NCI-H2196 (cell line): ENCODE measurements at regions not wholly inside any gene's neighbourhood (a gene's known extent, or its start where the extent isn't known, plus 50 kb on each side); places are given as distances from the start of the nearest gene placed in this dataset.

Experiments
- DNase-seq: peaks from one replicate; lab custom pipeline; 2025; ENCODE audit not compliant: unreplicated experiment; lab: John Stamatoyannopoulos, UW

GRCh38 chr16:88283596-88283995 lies 99.2 kb upstream of the ZNF469 start:
- DNase-seq = no peak

DNA sequence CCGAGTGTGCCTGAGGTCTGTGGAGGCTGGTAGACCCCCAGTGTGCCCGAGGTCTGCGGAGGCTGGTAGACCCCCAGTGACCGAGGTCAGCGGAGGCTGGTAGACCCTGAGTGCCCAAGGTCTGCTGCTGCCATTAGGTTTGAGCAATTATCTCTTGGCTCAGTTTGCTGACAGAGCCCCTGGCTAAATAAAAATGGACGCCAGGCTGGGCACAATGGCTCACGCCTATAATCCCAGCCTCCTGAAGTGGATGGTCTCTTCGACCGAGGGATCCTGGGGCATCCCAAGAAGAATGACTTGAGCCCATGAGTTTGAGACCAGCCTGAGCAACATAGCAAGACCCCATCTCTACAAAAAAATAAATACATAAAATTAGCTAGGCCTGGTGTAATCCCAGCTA lies 98.7 kb upstream of the ZNF469 start:
- no peak for DNase-seq

- no peak for DNase-seq
Observed at GRCh38 chr16:88284626-88285513, 97.9 kb upstream of the ZNF469 start.

DNA sequence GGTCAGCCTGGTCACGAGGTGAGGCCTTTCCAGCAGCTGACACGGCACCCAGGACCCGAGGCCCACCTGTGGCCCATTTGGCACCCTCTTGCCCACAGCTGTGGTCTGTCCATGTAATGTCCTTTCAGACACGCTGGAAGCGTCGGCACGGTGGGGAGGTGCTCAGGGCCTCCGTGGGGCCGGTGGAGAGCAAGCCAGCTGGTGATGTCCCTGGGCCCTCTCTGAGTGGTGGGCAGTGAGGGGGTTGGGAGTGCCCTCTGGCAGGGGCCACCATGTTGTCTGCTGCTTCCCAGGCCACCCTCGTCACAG lies 97.3 kb upstream of the ZNF469 start:
- DNase-seq = no peak

GRCh38 chr16:88286301-88286923 lies 96.3 kb upstream of the ZNF469 start:
- DNase-seq = no peak

DNA sequence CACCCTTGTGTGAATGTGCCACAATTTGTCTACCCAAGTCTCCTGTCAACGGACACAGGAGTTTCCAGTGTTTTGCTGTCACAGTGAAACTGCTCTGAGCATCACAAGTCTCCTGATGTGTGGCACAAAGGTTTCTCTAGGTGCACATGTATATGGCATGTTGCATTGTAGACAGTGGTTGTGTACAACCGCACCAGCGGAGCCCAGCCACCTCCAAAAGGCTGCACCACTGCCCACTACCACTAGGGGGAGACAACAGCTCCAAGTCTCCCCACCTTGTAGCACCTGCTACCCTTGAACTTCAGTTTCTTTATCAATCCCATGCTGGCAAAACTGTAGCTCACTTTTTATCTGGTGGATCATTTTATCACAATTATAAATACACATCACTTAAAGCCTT lies 95.5 kb upstream of the ZNF469 start:
- no peak for DNase-seq

DNA sequence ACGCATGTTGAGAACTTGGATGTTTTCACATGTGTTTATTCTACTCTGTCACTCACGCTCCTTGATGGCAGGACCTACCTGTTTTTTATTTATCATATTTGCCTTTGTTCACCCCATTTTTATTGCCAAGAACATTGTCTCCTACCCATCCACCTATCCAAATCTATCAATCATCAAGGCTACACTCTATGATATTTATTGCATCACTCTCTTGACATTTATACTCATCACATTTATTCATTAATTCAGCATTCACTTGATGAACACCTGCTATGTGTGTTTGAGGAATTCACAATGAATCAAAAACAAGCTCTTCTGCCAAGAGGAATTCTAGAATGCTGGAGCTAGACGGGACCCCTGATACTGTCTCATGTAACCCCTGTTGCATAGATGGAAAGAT lies 94.5 kb upstream of the ZNF469 start:
- no peak for DNase-seq

GRCh38 chr16:88289001-88289400 lies 93.8 kb upstream of the ZNF469 start:
- no peak for DNase-seq

DNA sequence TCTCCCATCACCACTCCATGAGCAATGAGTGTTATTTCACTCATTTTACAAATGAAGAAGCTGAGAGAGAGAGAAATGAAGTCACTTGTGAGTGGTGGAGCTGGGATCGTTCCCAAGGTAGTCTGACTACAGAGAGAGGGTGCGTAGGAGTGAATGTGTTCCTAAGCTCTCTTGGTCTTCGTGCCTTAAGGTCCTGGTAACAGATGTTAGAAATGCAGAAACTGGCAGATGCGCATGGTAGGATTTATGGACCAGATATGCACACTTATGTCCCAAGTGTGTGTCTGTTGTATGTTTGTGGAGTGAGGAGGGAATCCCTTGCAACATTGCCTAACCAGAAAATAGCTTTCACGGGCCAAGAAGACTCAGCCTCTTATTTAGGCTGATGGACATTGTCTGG lies 93.2 kb upstream of the ZNF469 start:
- no peak for DNase-seq

- DNase-seq = no peak
Observed at GRCh38 chr16:88289968-88290401, 92.8 kb upstream of the ZNF469 start.

- DNase-seq = no peak
Observed at GRCh38 chr16:88290850-88291830, 91.6 kb upstream of the ZNF469 start.

- no peak for DNase-seq
Observed at GRCh38 chr16:88292007-88292970, 90.5 kb upstream of the ZNF469 start.

- DNase-seq = no peak
Observed at GRCh38 chr16:88293097-88293496, 89.7 kb upstream of the ZNF469 start.

- DNase-seq = no peak
Observed at GRCh38 chr16:88295671-88296436, 86.9 kb upstream of the ZNF469 start.

- no peak for DNase-seq
Observed at GRCh38 chr16:88296437-88297177, 86.2 kb upstream of the ZNF469 start.

DNA sequence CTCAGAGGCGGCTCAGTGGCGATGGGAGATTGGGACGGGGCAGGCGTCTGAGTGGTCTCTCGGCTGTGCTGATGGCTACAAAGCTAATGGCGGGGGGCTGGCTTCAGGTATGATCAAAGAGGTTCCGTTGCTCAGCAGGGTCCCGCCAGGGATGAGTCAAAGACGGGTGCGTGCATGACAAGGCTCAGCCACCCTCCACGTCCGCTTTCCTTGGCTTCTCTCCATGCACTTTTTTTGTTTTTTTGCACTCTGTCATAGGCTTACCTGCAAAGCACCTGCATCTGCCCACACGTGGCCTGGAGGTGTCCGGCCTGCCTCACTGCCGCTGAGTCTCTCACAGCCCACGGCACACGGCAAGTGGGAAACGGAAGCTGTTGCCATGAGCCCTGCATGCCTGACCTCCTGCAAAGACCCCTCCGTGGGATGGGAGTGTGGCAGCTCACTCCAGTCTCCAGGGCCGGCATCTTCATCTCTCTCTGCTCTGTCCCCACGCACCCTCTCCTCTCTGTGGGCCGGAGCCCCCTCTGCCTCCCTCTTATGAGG lies 85.5 kb upstream of the ZNF469 start:
- no peak for DNase-seq

DNA sequence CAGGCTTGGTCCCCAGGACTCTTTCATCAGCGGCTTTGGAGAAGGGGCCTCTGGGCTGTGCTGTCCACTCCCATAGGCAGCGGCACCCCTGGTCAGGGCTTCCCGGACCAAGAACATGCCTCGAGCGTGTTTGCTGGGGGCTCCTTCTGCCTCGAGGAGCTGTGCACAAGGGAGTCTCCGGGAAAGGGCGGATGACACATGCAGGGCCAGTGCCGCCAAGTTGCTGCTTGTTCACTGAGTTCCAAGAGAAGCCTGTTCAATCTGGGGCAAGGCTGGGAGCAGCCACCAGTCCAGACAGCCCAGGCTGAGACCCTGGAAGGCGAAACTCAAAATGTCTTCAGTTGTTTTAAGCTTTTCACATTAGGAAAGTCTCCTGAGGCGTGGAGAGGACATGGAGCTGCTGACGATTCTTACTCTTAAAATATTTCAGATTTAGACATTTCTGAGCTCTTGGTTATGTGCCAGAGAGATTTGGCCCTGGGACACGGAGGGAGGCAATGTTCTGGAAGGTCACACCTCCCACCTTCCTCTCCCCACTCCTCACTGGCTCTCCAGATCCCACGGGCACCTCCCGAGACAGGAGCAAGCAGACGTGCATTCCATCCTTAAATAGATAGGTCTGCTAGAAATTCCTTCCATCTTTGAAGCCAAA lies 84.5 kb upstream of the ZNF469 start:
- DNase-seq = no peak
